Neutrophil (primary cell): ENCODE measurements at regions not wholly inside any gene's neighbourhood (a gene's known extent, or its start where the extent isn't known, plus 50 kb on each side); places are given as distances from the start of the nearest gene placed in this dataset.

ENCODE experiments used
- H3K27ac ChIP-seq: fragments of 200-600 bp; sonication (generic); 2 replicates; pipeline ENCODE4 v1.5.1; 2016; ENCODE audit warnings: mild to moderate bottlenecking, moderate library complexity
- H3K27me3 ChIP-seq: fragments of 200-600 bp; sonication (generic); 2 replicates; pipeline ENCODE4 v1.6.0; 2016; ENCODE audit warnings: mild to moderate bottlenecking
- H3K36me3 ChIP-seq: fragments of 200-600 bp; sonication (generic); 2 replicates; pipeline ENCODE4 v1.5.1; 2017
- H3K4me1 ChIP-seq, 2 experiments: fragments of 200-600 bp in 1 of 2; sonication (generic) in 1 of 2; 1 replicate in 1 of 2; 2 replicates in 1 of 2; pipeline versions ENCODE4 v1.5.1 to v1.6.1; 2013 to 2016; ENCODE audit warnings: low read depth in 1 of 2, low read length in 1 of 2, mild to moderate bottlenecking in 1 of 2, moderate library complexity in 1 of 2; ENCODE audit not compliant: control insufficient read depth in 1 of 2, insufficient read depth in 1 of 2
- H3K4me3 ChIP-seq, 2 experiments: fragments of 200-600 bp in 1 of 2; sonication (generic) in 1 of 2; 1 replicate in 1 of 2; 2 replicates in 1 of 2; pipeline ENCODE4 v1.5.1; 2013 to 2016; ENCODE audit warnings: low read depth in 1 of 2, low read length in 1 of 2, mild to moderate bottlenecking in 1 of 2, moderate library complexity in 1 of 2
- H3K9me3 ChIP-seq: fragments of 200-600 bp; sonication (generic); 2 replicates; pipeline ENCODE4 v1.5.1; 2016
- TF ChIP-seq, protein P1 (sequence below): fragments of 200-600 bp; sonication (generic); IDR thresholded peaks from 2 replicates; pipeline ENCODE4 v1.5.1; 2016; ENCODE audit warnings: antibody characterized with exemption

DNA sequence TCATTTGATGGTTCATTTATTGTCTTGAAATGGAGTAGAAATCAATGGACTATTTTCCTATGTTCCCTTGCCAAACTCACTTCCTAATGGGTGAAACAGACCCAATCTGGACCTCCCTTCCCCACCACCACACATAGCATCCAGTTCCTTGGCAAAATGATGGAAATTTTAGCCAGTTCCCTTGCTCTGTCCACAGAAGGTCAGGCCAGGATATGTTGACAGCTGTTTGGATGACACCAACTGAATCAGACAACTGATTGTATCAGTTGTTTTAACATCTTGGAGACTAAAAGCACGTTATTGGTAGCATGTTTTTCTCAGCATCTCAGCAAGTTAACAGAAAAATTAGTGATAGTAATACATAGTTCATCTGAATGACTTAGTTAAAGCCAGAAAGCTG lies 534.8 kb downstream of the PSAT1 start:
- H3K27me3 ChIP-seq: no peaks in the 10 kb centered on the region
- no peaks in the 10 kb centered on the region for H3K36me3 ChIP-seq
- no peak overlapping the region for H3K4me3 ChIP-seq
- H3K4me1 ChIP-seq: no peaks in the 10 kb centered on the region
- no peak overlapping the region for H3K27ac ChIP-seq
- H3K9me3 ChIP-seq: no peaks in the 10 kb centered on the region
- TF ChIP-seq, protein P1, sequence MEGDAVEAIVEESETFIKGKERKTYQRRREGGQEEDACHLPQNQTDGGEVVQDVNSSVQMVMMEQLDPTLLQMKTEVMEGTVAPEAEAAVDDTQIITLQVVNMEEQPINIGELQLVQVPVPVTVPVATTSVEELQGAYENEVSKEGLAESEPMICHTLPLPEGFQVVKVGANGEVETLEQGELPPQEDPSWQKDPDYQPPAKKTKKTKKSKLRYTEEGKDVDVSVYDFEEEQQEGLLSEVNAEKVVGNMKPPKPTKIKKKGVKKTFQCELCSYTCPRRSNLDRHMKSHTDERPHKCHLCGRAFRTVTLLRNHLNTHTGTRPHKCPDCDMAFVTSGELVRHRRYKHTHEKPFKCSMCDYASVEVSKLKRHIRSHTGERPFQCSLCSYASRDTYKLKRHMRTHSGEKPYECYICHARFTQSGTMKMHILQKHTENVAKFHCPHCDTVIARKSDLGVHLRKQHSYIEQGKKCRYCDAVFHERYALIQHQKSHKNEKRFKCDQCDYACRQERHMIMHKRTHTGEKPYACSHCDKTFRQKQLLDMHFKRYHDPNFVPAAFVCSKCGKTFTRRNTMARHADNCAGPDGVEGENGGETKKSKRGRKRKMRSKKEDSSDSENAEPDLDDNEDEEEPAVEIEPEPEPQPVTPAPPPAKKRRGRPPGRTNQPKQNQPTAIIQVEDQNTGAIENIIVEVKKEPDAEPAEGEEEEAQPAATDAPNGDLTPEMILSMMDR: no peak

DNA sequence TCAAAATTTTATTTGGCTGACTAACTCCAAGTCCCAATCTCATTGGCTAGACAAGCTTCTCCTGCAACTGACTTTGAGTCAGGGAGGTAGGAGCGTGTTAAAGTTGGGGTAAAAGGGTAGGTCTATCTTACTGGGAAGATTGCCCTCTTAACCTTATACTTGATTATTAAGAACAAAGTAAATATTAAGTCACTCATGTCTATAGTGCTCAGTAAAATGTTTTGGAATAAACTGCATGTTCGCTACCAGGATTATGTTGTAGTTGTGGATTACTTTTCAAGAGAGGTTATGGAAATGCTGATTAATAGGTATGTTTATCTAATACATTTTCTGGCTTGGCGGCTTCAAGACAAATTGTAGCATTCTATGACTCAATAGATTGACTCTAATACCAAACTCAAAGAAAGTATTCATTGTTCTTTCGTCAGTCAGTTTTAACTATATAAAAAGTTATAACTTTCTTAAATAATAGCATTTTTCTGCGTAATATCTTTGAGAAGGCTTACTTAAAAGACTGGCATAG lies 539.1 kb downstream of the PSAT1 start:
- Histone ChIP-seq H3K36me3 (no peaks in the 10 kb centered on the region), H3K9me3 (no peaks in the 10 kb centered on the region), H3K27me3 (no peaks in the 10 kb centered on the region), H3K4me3 (no peak overlapping the region), H3K4me1 (no peaks in the 10 kb centered on the region), H3K27ac (no peak overlapping the region)
- TF ChIP-seq, protein P1: no peak

DNA sequence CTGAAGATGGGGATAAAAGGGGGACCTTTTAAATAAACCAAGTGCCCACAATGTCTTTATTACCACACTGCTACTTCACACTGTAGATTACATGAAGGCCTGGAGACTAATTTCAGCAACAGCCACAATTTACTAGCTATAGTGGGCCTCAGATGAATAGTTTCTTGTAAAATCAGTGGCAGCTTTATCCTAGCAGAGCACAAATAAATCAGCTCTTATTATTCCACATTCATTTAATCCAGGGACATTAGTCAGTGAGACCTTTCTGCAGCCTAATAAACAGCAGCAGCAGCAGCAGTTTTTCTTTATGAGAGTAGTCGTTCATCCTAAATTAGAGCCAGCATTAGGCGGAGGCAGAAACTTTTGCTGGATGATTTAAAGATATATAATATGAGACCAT lies 542.3 kb downstream of the PSAT1 start:
- Histone ChIP-seq H3K27ac (no peak overlapping the region), H3K27me3 (no peaks in the 10 kb centered on the region), H3K36me3 (no peaks in the 10 kb centered on the region), H3K9me3 (no peaks in the 10 kb centered on the region), H3K4me1 (no peaks in the 10 kb centered on the region), H3K4me3 (no peak overlapping the region)
- TF ChIP-seq, protein P1: no peak

DNA sequence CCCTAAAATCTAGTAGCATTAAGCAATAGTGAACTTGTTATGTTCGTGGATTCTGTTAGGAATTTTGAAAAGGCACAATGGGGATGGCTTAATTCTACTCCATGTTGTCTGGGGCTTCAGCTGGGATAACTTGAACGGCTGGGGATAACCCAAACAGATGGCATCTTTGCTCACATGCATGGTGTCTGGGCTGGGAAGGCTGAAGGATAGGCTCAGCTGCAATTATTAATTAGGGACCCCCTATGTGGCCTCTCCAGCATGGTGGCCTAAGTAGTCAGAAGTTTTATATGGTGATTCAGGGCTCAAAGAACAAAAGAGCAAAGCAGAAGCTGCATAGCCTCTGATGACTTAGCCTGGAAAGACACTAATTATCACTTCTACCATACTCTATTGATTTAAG lies 551.1 kb downstream of the PSAT1 start:
- no peak overlapping the region for H3K27ac ChIP-seq
- no peaks in the 10 kb centered on the region for H3K36me3 ChIP-seq
- H3K9me3 ChIP-seq: no peaks in the 10 kb centered on the region
- H3K27me3 ChIP-seq: no peaks in the 10 kb centered on the region
- H3K4me3 ChIP-seq: no peak overlapping the region
- TF ChIP-seq, protein P1: no peak
- no peaks in the 10 kb centered on the region for H3K4me1 ChIP-seq

DNA sequence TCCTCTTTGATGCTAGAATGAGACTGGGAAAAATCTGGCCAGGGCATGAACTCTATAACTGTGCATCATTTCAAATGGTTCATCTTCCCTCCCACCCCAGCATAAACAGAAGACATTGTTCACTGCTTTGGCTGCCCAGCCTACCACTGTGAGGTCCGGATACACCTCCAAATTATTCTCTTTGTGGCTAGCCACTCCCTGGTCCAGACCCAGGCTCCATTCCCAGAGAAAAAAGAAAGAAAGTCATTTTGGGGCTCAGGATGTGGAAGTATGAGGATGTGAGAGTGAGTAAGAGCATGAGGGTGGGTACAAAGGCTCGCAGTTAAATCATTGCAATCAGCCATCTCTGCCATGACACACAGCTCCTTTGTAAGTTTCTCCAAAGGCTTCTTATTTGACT lies 559.2 kb downstream of the PSAT1 start:
- TF ChIP-seq, protein P1: no peak
- Histone ChIP-seq H3K27me3 (no peaks in the 10 kb centered on the region), H3K27ac (no peak overlapping the region), H3K9me3 (no peaks in the 10 kb centered on the region), H3K4me3 (no peak overlapping the region), H3K36me3 (no peaks in the 10 kb centered on the region), H3K4me1 (no peaks in the 10 kb centered on the region)

DNA sequence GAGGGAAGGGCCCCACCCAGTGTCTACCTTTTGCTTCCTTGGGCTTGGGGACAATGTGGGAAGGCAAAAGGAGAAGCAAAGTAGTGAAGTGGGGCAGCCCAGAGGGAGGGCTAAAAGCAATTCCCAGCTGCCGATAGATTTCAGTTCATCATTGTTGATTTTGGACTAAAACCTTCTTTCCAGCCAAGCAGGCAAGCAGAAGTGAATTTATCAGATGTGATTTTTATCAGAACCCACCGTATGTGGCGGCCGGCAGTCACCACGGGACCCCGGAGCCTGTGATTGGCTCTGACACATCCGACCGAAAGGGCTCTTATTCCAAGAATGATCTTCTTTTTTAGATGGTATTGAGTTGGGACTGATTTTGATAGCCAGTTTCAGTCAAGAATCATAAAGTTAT lies 559.9 kb downstream of the PSAT1 start:
- no peaks in the 10 kb centered on the region for H3K4me1 ChIP-seq
- H3K4me3 ChIP-seq: no peak overlapping the region
- no peaks in the 10 kb centered on the region for H3K27me3 ChIP-seq
- no peaks in the 10 kb centered on the region for H3K36me3 ChIP-seq
- H3K27ac ChIP-seq: no peak overlapping the region
- H3K9me3 ChIP-seq: no peaks in the 10 kb centered on the region
- TF ChIP-seq, protein P1: no peak
